ENCODE measurements at regions not wholly inside any gene's neighbourhood (a gene's known extent, or its start where the extent isn't known, plus 50 kb on each side); places are given as distances from the start of the nearest gene placed in this dataset.

- TF ChIP-seq CTCF (optimal IDR thresholded peaks at IDR 0.05 in 1 of 3, IDR thresholded peaks at IDR 0.05 in 1 of 3, conservative IDR thresholded peaks at IDR 0.05 in 1 of 3; ENCODE audit: extremely low read depth in 1 of 3, insufficient read depth in 2 of 3, low read length in 3 of 3): no peak
- TF ChIP-seq EZH2 (IDR thresholded peaks at IDR 0.05; ENCODE audit: low read length): no peak
- no peaks in the 10 kb centered on the region for H3K36me3 ChIP-seq (ENCODE audit: control insufficient read depth in 2 of 2, extremely low read depth in 1 of 2, insufficient read depth in 2 of 2, low read length in 2 of 2)
- no peaks in the 10 kb centered on the region for H3K9me3 ChIP-seq (ENCODE audit: control insufficient read depth, low read depth, low read length)
- H3K4me3 ChIP-seq (ENCODE audit: control insufficient read depth in 2 of 3, extremely low read depth in 1 of 3, insufficient read depth in 2 of 3, low read depth in 1 of 3, low read length in 3 of 3): no peak overlapping the region
- H2AFZ ChIP-seq (ENCODE audit: control insufficient read depth, low read length): no peak overlapping the region
- no peaks in the 10 kb centered on the region for H3K27me3 ChIP-seq (ENCODE audit: control insufficient read depth, extremely low read depth, insufficient read depth, low read length)
- H3K79me2 ChIP-seq (ENCODE audit: control insufficient read depth, insufficient read depth, low read length): no peaks in the 10 kb centered on the region
- no peak for FAIRE-seq
- no peak overlapping the region for H3K27ac ChIP-seq (ENCODE audit: control insufficient read depth, insufficient read depth, low read length)
- DNase-seq (ENCODE audit: low read depth, low spot score): no peak
- no peaks in the 10 kb centered on the region for H3K4me1 ChIP-seq (ENCODE audit: control insufficient read depth, extremely low read depth, insufficient read depth, low read length)
- dilution Hi-C loops (cut with MboI; ENCODE audit: extremely low pct_ligation_motif_present, low sequenced_read_pairs): no loop called here
- no peak overlapping the region for H3K4me2 ChIP-seq (ENCODE audit: control insufficient read depth, extremely low read depth, insufficient read depth, low read depth, low read length)
- no peaks in the 10 kb centered on the region for H4K20me1 ChIP-seq (ENCODE audit: control insufficient read depth, extremely low read depth, insufficient read depth, low read length)
- no peak overlapping the region for H3K9ac ChIP-seq (ENCODE audit: control insufficient read depth, extremely low read depth, insufficient read depth, low read length)
- no peaks in the 10 kb centered on the region for H3K9me1 ChIP-seq (ENCODE audit: control insufficient read depth, extremely low read depth, insufficient read depth, low read length)
Measured at GRCh38 chr13:22099585-22099984, 428.7 kb downstream of the FGF9 start.

GRCh38 chr13:22102271-22102670 is 431.4 kb downstream of the FGF9 start:
- Histone ChIP-seq H3K9me3 (ENCODE audit: control insufficient read depth, low read depth, low read length) (peaks cover 2% of the 10 kb centered on the region), H3K36me3 (ENCODE audit: control insufficient read depth in 2 of 2, extremely low read depth in 1 of 2, insufficient read depth in 2 of 2, low read length in 2 of 2) (no peaks in the 10 kb centered on the region), H3K4me2 (ENCODE audit: control insufficient read depth, extremely low read depth, insufficient read depth, low read depth, low read length) (no peak overlapping the region), H2AFZ (ENCODE audit: control insufficient read depth, low read length) (no peak overlapping the region), H3K9ac (ENCODE audit: control insufficient read depth, extremely low read depth, insufficient read depth, low read length) (no peak overlapping the region), H3K4me1 (ENCODE audit: control insufficient read depth, extremely low read depth, insufficient read depth, low read length) (no peaks in the 10 kb centered on the region), H3K9me1 (ENCODE audit: control insufficient read depth, extremely low read depth, insufficient read depth, low read length) (no peaks in the 10 kb centered on the region), H3K79me2 (ENCODE audit: control insufficient read depth, insufficient read depth, low read length) (no peaks in the 10 kb centered on the region), H3K27me3 (ENCODE audit: control insufficient read depth, extremely low read depth, insufficient read depth, low read length) (no peaks in the 10 kb centered on the region), H3K27ac (ENCODE audit: control insufficient read depth, insufficient read depth, low read length) (no peak overlapping the region), H4K20me1 (ENCODE audit: control insufficient read depth, extremely low read depth, insufficient read depth, low read length) (no peaks in the 10 kb centered on the region), H3K4me3 (ENCODE audit: control insufficient read depth in 2 of 3, extremely low read depth in 1 of 3, insufficient read depth in 2 of 3, low read depth in 1 of 3, low read length in 3 of 3) (no peak overlapping the region)
- DNase-seq (ENCODE audit: low read depth, low spot score) (no peak), FAIRE-seq (no peak)
- dilution Hi-C loops (cut with MboI; ENCODE audit: extremely low pct_ligation_motif_present, low sequenced_read_pairs): no loop called here
- no peak for TF ChIP-seq EZH2 (IDR thresholded peaks at IDR 0.05; ENCODE audit: low read length)
- TF ChIP-seq CTCF (optimal IDR thresholded peaks at IDR 0.05 in 1 of 3, IDR thresholded peaks at IDR 0.05 in 1 of 3, conservative IDR thresholded peaks at IDR 0.05 in 1 of 3; ENCODE audit: extremely low read depth in 1 of 3, insufficient read depth in 2 of 3, low read length in 3 of 3): no peak

Data from keratinocyte (primary cell).